OCI-LY7 (cell line): ENCODE measurements at regions not wholly inside any gene's neighbourhood (a gene's known extent, or its start where the extent isn't known, plus 50 kb on each side); places are given as distances from the start of the nearest gene placed in this dataset.

Experiments used
- BruUV-seq: library from RNA; stranded (reverse); fragments of 400-500 nt; replicated peaks from 2 replicates; lab custom pipeline; 2021; lab: Mats Ljungman, UMichigan
- CTCF ChIA-PET: fragments of 300-600 bp; sonication (Branson Sonifier 250); formaldehyde crosslinking; loops from one replicate; lab custom pipeline; 2022; ENCODE audit warnings: antibody characterized with exemption; ENCODE audit not compliant: unreplicated experiment; lab: Charles Lee
- POLR2A ChIA-PET: fragments of 300-600 bp; sonication (Branson Sonifier 250); formaldehyde crosslinking; loops from one replicate; lab custom pipeline; 2022; ENCODE audit warnings: antibody characterized with exemption; lab: Charles Lee
- DNase-seq: peaks from one replicate; pipeline ENCODE4 v3.0.0-alpha.2; 2015; ENCODE audit warnings: low spot score
- H2AFZ ChIP-seq: fragments of 200-600 bp; sonication (generic), shearing (Covaris generic); 2 replicates; pipeline ENCODE4 v1.6.1; 2014; ENCODE audit warnings: mild to moderate bottlenecking, antibody characterized with exemption, low read length, moderate library complexity
- H3K27ac ChIP-seq: fragments of 200-600 bp; sonication (generic); 2 replicates; pipeline ENCODE4 v1.5.1; 2014; ENCODE audit warnings: mixed run types, low read depth, mild to moderate bottlenecking, moderate library complexity, low read length, inconsistent platforms; ENCODE audit not compliant: poor library complexity, severe bottlenecking
- H3K36me3 ChIP-seq: fragments of 200-600 bp; sonication (generic); 2 replicates; pipeline ENCODE4 v1.6.1; 2014; ENCODE audit warnings: mild to moderate bottlenecking, antibody characterized with exemption, low read length, moderate library complexity, mixed read lengths; ENCODE audit not compliant: insufficient read depth
- H3K4me1 ChIP-seq: fragments of 200-600 bp; sonication (generic); 2 replicates; pipeline ENCODE4 v1.5.1; 2014; ENCODE audit warnings: mild to moderate bottlenecking, low read length; ENCODE audit not compliant: insufficient read depth, poor library complexity, severe bottlenecking
- H3K4me2 ChIP-seq: fragments of 200-600 bp; sonication (generic); 2 replicates; pipeline ENCODE4 v1.6.1; 2014; ENCODE audit warnings: mild to moderate bottlenecking, low read length
- H3K4me3 ChIP-seq: fragments of 200-600 bp; sonication (generic); 2 replicates; pipeline ENCODE4 v1.5.1; 2014; ENCODE audit warnings: mild to moderate bottlenecking, low read depth, low read length; ENCODE audit not compliant: poor library complexity, severe bottlenecking
- H3K79me2 ChIP-seq: fragments of 200-600 bp; sonication (generic); 2 replicates; pipeline ENCODE4 v1.6.1; 2016; ENCODE audit warnings: low read depth, mild to moderate bottlenecking, low read length, moderate library complexity, mixed read lengths; ENCODE audit not compliant: insufficient read depth
- H3K9me2 ChIP-seq: fragments of 200-600 bp; sonication (generic); 2 replicates; pipeline ENCODE4 v1.6.1; 2016; ENCODE audit warnings: mild to moderate bottlenecking, low read length, mixed read lengths; ENCODE audit not compliant: insufficient read depth
- H3K9me3 ChIP-seq: fragments of 200-600 bp; sonication (generic); 2 replicates; pipeline ENCODE4 v1.6.1; 2014; ENCODE audit warnings: mild to moderate bottlenecking, mixed run types, low read length, mixed read lengths
- H4K20me1 ChIP-seq: fragments of 200-600 bp; sonication (generic); 2 replicates; pipeline ENCODE4 v1.6.1; 2014; ENCODE audit warnings: mild to moderate bottlenecking, antibody characterized with exemption, low read length, moderate library complexity, mixed read lengths; ENCODE audit not compliant: insufficient read depth
- EZH2phosphoT487 ChIP-seq: fragments of 200-600 bp; sonication (generic); IDR thresholded peaks from 2 replicates; pipeline ENCODE4 v1.6.1; 2018; ENCODE audit warnings: low read depth, borderline replicate concordance, mild to moderate bottlenecking, mixed run types, antibody characterized with exemption, low read length, moderate library complexity, mixed read lengths
- intact Hi-C: fragments of 100-400 bp; cut with micrococcal nuclease; formaldehyde crosslinking; loops from one replicate; pipeline ENCODE4 v1.10.0; 2022; ENCODE audit not compliant: unreplicated experiment
- TF ChIP-seq, protein P1 (sequence below): fragments of 200-600 bp; sonication (generic); conservative IDR thresholded peaks from 2 replicates; pipeline ENCODE4 v1.5.1; 2014; ENCODE audit warnings: mild to moderate bottlenecking, antibody characterized with exemption, low read length, moderate library complexity, mixed read lengths

DNA sequence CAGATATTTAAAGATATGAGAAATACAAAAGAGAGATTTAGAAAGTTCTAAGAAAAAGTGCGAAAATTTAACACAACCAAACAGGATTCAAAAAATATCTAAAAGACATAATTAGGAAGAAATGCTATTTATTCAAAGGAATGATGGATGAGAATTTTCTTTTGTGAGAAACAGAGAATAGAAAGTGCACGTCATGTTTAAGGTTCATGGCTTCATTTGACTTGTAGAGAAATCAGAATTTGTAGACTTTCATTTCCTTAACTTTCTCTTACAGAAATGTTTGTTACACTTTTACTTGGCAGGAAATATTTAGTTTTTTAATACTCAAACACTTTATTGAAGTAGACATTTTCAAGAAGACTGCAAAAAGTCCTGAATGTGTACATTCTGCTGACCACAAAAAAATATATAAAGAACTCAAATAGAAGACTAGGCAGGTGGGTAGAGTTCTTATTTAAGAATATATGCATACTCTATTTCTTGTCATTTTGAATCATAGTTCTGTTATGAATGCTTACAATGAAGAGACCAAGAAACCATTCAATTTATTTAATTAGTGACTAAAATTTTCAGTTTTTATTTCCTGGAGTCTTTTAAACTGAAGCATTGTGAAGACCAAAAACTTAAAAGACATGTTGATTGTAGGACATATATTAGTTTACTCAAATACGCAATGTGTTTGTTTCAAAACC lies 710.5 kb upstream of the HS3ST5 start:
- H3K27ac ChIP-seq = no peak overlapping the region
- no peaks in the 10 kb centered on the region for H4K20me1 ChIP-seq
- DNase-seq = no peak
- ChIA-PET POLR2A (interaction anchor here (1.0 kb wide), 1 partner anchor 11 kb away, joined by 3 read pairs; no protein-coding TSS in a partner anchor), CTCF (no interaction called here)
- H3K9me2 ChIP-seq = no peaks in the 10 kb centered on the region
- H3K4me1 ChIP-seq = no peaks in the 10 kb centered on the region
- H3K36me3 ChIP-seq = no peaks in the 10 kb centered on the region
- no peak overlapping the region for H3K4me3 ChIP-seq
- H3K79me2 ChIP-seq = no peaks in the 10 kb centered on the region
- no peaks in the 10 kb centered on the region for H3K9me3 ChIP-seq
- H2AFZ ChIP-seq = no peak overlapping the region
- intact Hi-C loops = no loop called here
- H3K4me2 ChIP-seq = no peak overlapping the region
- no TSS peak for BruUV-seq
- TF ChIP-seq, protein P1, sequence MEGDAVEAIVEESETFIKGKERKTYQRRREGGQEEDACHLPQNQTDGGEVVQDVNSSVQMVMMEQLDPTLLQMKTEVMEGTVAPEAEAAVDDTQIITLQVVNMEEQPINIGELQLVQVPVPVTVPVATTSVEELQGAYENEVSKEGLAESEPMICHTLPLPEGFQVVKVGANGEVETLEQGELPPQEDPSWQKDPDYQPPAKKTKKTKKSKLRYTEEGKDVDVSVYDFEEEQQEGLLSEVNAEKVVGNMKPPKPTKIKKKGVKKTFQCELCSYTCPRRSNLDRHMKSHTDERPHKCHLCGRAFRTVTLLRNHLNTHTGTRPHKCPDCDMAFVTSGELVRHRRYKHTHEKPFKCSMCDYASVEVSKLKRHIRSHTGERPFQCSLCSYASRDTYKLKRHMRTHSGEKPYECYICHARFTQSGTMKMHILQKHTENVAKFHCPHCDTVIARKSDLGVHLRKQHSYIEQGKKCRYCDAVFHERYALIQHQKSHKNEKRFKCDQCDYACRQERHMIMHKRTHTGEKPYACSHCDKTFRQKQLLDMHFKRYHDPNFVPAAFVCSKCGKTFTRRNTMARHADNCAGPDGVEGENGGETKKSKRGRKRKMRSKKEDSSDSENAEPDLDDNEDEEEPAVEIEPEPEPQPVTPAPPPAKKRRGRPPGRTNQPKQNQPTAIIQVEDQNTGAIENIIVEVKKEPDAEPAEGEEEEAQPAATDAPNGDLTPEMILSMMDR = no peak
- no peak for TF ChIP-seq EZH2phosphoT487

DNA sequence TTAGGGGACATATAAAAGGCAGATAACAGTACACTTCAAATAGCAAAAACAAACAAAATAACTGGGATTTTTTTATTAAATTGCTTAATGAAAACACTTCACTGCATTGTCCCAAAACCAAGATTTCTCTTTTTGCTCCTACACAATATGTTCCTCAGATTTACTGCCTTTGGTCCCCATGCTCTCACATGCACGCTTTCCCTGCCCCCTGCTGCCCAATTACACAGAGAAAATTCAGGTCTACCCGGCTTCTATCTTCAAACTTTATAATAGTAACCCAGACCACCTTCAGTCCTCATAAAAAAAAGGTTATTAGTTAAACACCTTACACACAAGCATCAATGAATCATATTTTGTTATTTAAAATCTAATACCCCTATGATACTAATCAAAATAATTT lies 673.8 kb upstream of the HS3ST5 start:
- Histone ChIP-seq H3K27ac (no peak overlapping the region), H2AFZ (no peak overlapping the region), H3K79me2 (no peaks in the 10 kb centered on the region), H3K4me3 (no peak overlapping the region), H3K4me2 (no peak overlapping the region), H3K9me2 (no peaks in the 10 kb centered on the region), H4K20me1 (no peaks in the 10 kb centered on the region), H3K36me3 (no peaks in the 10 kb centered on the region), H3K4me1 (no peaks in the 10 kb centered on the region), H3K9me3 (no peaks in the 10 kb centered on the region)
- no peak for DNase-seq
- intact Hi-C loops = no loop called here
- CTCF ChIA-PET = no interaction called here
- BruUV-seq = no TSS peak
- POLR2A ChIA-PET = no interaction called here
- no peak for TF ChIP-seq EZH2phosphoT487
- TF ChIP-seq, protein P1 = no peak

DNA sequence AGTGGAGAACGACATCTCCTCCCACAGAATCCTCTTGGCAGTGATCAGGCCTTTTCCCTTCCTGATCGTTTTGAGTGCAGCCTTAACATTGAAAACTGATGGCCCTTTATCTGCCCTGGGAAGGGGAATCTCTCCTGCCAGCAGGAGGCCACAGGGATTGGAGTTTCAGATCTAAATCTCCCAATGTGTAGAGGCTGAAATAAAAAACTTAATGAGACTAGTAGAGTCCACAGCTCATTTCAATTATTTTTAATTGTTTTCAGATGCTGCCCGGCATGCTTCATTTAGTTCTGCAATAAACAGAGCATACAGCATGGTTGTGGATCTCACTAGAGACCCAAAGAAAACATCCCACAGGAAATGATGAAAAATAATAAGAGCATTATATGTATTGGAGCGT lies 662.2 kb upstream of the HS3ST5 start:
- H3K4me2 ChIP-seq = no peak overlapping the region
- no TSS peak for BruUV-seq
- H3K36me3 ChIP-seq = no peaks in the 10 kb centered on the region
- no peaks in the 10 kb centered on the region for H4K20me1 ChIP-seq
- no peak overlapping the region for H3K4me3 ChIP-seq
- H3K4me1 ChIP-seq = no peaks in the 10 kb centered on the region
- intact Hi-C loops = no loop called here
- no peaks in the 10 kb centered on the region for H3K9me3 ChIP-seq
- TF ChIP-seq EZH2phosphoT487 = no peak
- TF ChIP-seq, protein P1 = no peak
- DNase-seq = no peak
- no peak overlapping the region for H3K27ac ChIP-seq
- no peaks in the 10 kb centered on the region for H3K79me2 ChIP-seq
- CTCF ChIA-PET = no interaction called here
- POLR2A ChIA-PET = interaction anchor here (0.5 to 0.8 kb wide), 3 partner anchors 13 to 1711 kb away, joined by 3 read pairs; no protein-coding TSS in a partner anchor
- H2AFZ ChIP-seq = no peak overlapping the region
- no peaks in the 10 kb centered on the region for H3K9me2 ChIP-seq
